WTC11 (cell line): ENCODE measurements at regions not wholly inside any gene's neighbourhood (a gene's known extent, or its start where the extent isn't known, plus 50 kb on each side); places are given as distances from the start of the nearest gene placed in this dataset.

Source experiments
- AFF4 ChIP-seq: sonication (generic); formaldehyde crosslinking; IDR thresholded peaks from 2 replicates; pipeline ENCODE4 v1.8.1; 2023; ENCODE audit warnings: mild to moderate bottlenecking, missing genetic modification reagents, borderline replicate concordance
- CREM ChIP-seq: sonication (generic); formaldehyde crosslinking; IDR thresholded peaks from 2 replicates; pipeline ENCODE4 v1.8.1; 2022; ENCODE audit warnings: mild to moderate bottlenecking, missing genetic modification reagents, moderate library complexity
- ETV6 ChIP-seq: sonication (generic); formaldehyde crosslinking; IDR thresholded peaks from 2 replicates; pipeline ENCODE4 v1.8.1; 2022; ENCODE audit warnings: mild to moderate bottlenecking, missing genetic modification reagents
- JUN ChIP-seq: sonication (generic); formaldehyde crosslinking; IDR thresholded peaks from 2 replicates; pipeline ENCODE4 v1.8.0; 2023; ENCODE audit warnings: mild to moderate bottlenecking, missing genetic modification reagents
- SP1 ChIP-seq: sonication (generic); formaldehyde crosslinking; conservative IDR thresholded peaks from 2 replicates; pipeline ENCODE4 v1.8.1; 2022; ENCODE audit warnings: missing genetic modification reagents
- USF2 ChIP-seq: sonication (generic); formaldehyde crosslinking; IDR thresholded peaks from 2 replicates; pipeline ENCODE4 v1.8.1; 2023; ENCODE audit warnings: mild to moderate bottlenecking, missing genetic modification reagents, moderate library complexity
- ZNF121 ChIP-seq: sonication (generic); formaldehyde crosslinking; IDR thresholded peaks from 2 replicates; pipeline ENCODE4 v1.8.0; 2023; ENCODE audit warnings: missing genetic modification reagents
- ZNF281 ChIP-seq: sonication (generic); formaldehyde crosslinking; IDR thresholded peaks from 2 replicates; pipeline ENCODE4 v1.8.0; 2023; ENCODE audit warnings: mild to moderate bottlenecking, missing genetic modification reagents
- ZNF317 ChIP-seq: sonication (generic); formaldehyde crosslinking; IDR thresholded peaks from 2 replicates; pipeline ENCODE4 v1.8.1; 2023; ENCODE audit warnings: low read depth, mild to moderate bottlenecking, moderate library complexity, missing genetic modification reagents, borderline replicate concordance
- ZNF396 ChIP-seq: fragments of 250-450 bp; sonication (Bioruptor Pico); IDR thresholded peaks from 2 replicates; pipeline ENCODE4 v1.8.0; 2021; ENCODE audit warnings: mild to moderate bottlenecking, moderate library complexity, borderline replicate concordance
- TF ChIP-seq, protein P1 (sequence below): sonication (generic); formaldehyde crosslinking; IDR thresholded peaks from 2 replicates; pipeline ENCODE4 v1.8.1; 2023; ENCODE audit warnings: mild to moderate bottlenecking, missing genetic modification reagents
- TF ChIP-seq, protein P2 (sequence below): fragments of 200-600 bp; IDR thresholded peaks from 2 replicates; pipeline ENCODE4 v1.8.0; 2022; ENCODE audit warnings: antibody characterized with exemption
- TF ChIP-seq, protein P3 (sequence below): sonication (generic); formaldehyde crosslinking; IDR thresholded peaks from 2 replicates; pipeline ENCODE4 v1.8.0; 2022; ENCODE audit warnings: mild to moderate bottlenecking, missing genetic modification reagents
- TF ChIP-seq, protein P4 (sequence below): sonication (generic); formaldehyde crosslinking; IDR thresholded peaks from 2 replicates; pipeline ENCODE4 v1.8.0; 2022; ENCODE audit warnings: mild to moderate bottlenecking, missing genetic modification reagents

DNA sequence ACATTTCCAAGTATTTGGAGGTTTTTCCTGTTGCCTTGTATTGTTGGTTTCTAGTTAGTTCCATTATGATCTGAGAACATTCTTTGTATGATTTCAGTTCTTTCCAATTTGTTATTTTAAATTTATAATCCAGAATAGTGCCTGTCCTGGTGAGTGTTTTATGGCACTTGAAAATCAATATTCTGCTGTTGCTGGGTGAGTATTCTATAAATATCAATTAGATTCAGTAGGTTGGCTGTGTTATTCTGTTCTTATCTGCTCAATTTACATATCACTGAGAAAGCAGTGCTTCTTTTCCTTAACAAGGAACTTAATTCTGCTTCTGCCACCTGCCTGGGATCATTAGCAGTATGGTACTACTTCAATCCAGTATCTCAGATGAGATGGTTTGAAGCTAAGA, 123.5 kb downstream of the SNX19 start:
- TF ChIP-seq, protein P1, sequence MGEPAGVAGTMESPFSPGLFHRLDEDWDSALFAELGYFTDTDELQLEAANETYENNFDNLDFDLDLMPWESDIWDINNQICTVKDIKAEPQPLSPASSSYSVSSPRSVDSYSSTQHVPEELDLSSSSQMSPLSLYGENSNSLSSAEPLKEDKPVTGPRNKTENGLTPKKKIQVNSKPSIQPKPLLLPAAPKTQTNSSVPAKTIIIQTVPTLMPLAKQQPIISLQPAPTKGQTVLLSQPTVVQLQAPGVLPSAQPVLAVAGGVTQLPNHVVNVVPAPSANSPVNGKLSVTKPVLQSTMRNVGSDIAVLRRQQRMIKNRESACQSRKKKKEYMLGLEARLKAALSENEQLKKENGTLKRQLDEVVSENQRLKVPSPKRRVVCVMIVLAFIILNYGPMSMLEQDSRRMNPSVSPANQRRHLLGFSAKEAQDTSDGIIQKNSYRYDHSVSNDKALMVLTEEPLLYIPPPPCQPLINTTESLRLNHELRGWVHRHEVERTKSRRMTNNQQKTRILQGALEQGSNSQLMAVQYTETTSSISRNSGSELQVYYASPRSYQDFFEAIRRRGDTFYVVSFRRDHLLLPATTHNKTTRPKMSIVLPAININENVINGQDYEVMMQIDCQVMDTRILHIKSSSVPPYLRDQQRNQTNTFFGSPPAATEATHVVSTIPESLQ = no peak
- TF ChIP-seq, protein P2, sequence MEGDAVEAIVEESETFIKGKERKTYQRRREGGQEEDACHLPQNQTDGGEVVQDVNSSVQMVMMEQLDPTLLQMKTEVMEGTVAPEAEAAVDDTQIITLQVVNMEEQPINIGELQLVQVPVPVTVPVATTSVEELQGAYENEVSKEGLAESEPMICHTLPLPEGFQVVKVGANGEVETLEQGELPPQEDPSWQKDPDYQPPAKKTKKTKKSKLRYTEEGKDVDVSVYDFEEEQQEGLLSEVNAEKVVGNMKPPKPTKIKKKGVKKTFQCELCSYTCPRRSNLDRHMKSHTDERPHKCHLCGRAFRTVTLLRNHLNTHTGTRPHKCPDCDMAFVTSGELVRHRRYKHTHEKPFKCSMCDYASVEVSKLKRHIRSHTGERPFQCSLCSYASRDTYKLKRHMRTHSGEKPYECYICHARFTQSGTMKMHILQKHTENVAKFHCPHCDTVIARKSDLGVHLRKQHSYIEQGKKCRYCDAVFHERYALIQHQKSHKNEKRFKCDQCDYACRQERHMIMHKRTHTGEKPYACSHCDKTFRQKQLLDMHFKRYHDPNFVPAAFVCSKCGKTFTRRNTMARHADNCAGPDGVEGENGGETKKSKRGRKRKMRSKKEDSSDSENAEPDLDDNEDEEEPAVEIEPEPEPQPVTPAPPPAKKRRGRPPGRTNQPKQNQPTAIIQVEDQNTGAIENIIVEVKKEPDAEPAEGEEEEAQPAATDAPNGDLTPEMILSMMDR = no peak
- TF ChIP-seq AFF4 (no peak), USF2 (CRISPR knock-in tag) (no peak), JUN (no peak), ZNF121 (CRISPR knock-in tag) (no peak), SP1 (CRISPR knock-in tag) (no peak), ZNF281 (no peak), ZNF317 (no peak), ETV6 (CRISPR knock-in tag) (no peak), CREM (CRISPR knock-in tag) (no peak), ZNF396 (no peak)
- TF ChIP-seq, protein P3, sequence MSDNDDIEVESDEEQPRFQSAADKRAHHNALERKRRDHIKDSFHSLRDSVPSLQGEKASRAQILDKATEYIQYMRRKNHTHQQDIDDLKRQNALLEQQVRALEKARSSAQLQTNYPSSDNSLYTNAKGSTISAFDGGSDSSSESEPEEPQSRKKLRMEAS (CRISPR knock-in tag) = no peak
- TF ChIP-seq, protein P4, sequence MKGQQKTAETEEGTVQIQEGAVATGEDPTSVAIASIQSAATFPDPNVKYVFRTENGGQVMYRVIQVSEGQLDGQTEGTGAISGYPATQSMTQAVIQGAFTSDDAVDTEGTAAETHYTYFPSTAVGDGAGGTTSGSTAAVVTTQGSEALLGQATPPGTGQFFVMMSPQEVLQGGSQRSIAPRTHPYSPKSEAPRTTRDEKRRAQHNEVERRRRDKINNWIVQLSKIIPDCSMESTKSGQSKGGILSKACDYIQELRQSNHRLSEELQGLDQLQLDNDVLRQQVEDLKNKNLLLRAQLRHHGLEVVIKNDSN (CRISPR knock-in tag) = no peak
